ENCODE measurements at regions not wholly inside any gene's neighbourhood (a gene's known extent, or its start where the extent isn't known, plus 50 kb on each side); places are given as distances from the start of the nearest gene placed in this dataset.

- TF ChIP-seq EZH2 (IDR thresholded peaks at IDR 0.05; ENCODE audit: low read length, missing control alignments) = no peak
- TF ChIP-seq, protein P1, sequence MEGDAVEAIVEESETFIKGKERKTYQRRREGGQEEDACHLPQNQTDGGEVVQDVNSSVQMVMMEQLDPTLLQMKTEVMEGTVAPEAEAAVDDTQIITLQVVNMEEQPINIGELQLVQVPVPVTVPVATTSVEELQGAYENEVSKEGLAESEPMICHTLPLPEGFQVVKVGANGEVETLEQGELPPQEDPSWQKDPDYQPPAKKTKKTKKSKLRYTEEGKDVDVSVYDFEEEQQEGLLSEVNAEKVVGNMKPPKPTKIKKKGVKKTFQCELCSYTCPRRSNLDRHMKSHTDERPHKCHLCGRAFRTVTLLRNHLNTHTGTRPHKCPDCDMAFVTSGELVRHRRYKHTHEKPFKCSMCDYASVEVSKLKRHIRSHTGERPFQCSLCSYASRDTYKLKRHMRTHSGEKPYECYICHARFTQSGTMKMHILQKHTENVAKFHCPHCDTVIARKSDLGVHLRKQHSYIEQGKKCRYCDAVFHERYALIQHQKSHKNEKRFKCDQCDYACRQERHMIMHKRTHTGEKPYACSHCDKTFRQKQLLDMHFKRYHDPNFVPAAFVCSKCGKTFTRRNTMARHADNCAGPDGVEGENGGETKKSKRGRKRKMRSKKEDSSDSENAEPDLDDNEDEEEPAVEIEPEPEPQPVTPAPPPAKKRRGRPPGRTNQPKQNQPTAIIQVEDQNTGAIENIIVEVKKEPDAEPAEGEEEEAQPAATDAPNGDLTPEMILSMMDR (conservative IDR thresholded peaks at IDR 0.05 in 1 of 2, IDR thresholded peaks at IDR 0.05 in 1 of 2; ENCODE audit: low read depth in 1 of 2, low read length in 2 of 2) = no peak
- Histone ChIP-seq H3K4me2 (ENCODE audit: extremely low read depth, insufficient read depth, low read length) (no peak overlapping the region), H3K9me3 (ENCODE audit: control insufficient read depth, insufficient read depth, low read depth, low read length) (no peaks in the 10 kb centered on the region), H3K4me1 (ENCODE audit: control insufficient read depth, extremely low read depth, insufficient read depth, low read length) (no peaks in the 10 kb centered on the region), H3K9ac (ENCODE audit: insufficient read depth, low read length) (no peak overlapping the region), H3K36me3 (ENCODE audit: control insufficient read depth, insufficient read depth, low read length) (no peaks in the 10 kb centered on the region), H4K20me1 (ENCODE audit: control insufficient read depth, extremely low read depth, insufficient read depth, low read length) (no peaks in the 10 kb centered on the region), H3K79me2 (ENCODE audit: control insufficient read depth, insufficient read depth, low read length) (no peaks in the 10 kb centered on the region), H3K27ac (ENCODE audit: insufficient read depth, low read length) (no peak overlapping the region), H3K4me3 (replicated peaks in 1 of 4; ENCODE audit: control extremely low read depth in 1 of 4, insufficient read depth in 1 of 4, low read depth in 3 of 4, low read length in 4 of 4) (no peak overlapping the region), H3K27me3 (ENCODE audit: control insufficient read depth, insufficient read depth, low read length) (no peaks in the 10 kb centered on the region), H2AFZ (ENCODE audit: low read length) (no peak overlapping the region)
- DNase-seq (ENCODE audit: low read depth in 2 of 2) = peak in 1 of 2 donors; percentile 56
Measured at GRCh38 chr9:761176-761792, 80.2 kb upstream of the DMRT1 start.

- Histone ChIP-seq H3K4me1 (ENCODE audit: control insufficient read depth, extremely low read depth, insufficient read depth, low read length) (no peaks in the 10 kb centered on the region), H3K27ac (ENCODE audit: insufficient read depth, low read length) (no peak overlapping the region), H3K27me3 (ENCODE audit: control insufficient read depth, insufficient read depth, low read length) (peaks cover 6% of the 10 kb centered on the region), H3K4me2 (ENCODE audit: extremely low read depth, insufficient read depth, low read length) (no peak overlapping the region), H3K4me3 (replicated peaks in 1 of 4; ENCODE audit: control extremely low read depth in 1 of 4, insufficient read depth in 1 of 4, low read depth in 3 of 4, low read length in 4 of 4) (no peak overlapping the region), H4K20me1 (ENCODE audit: control insufficient read depth, extremely low read depth, insufficient read depth, low read length) (no peaks in the 10 kb centered on the region), H3K9ac (ENCODE audit: insufficient read depth, low read length) (no peak overlapping the region), H3K9me3 (ENCODE audit: control insufficient read depth, insufficient read depth, low read depth, low read length) (no peaks in the 10 kb centered on the region), H3K79me2 (ENCODE audit: control insufficient read depth, insufficient read depth, low read length) (no peaks in the 10 kb centered on the region), H2AFZ (ENCODE audit: low read length) (no peak overlapping the region), H3K36me3 (ENCODE audit: control insufficient read depth, insufficient read depth, low read length) (no peaks in the 10 kb centered on the region)
- no peak for DNase-seq (ENCODE audit: low read depth in 2 of 2)
- TF ChIP-seq EZH2 (IDR thresholded peaks at IDR 0.05; ENCODE audit: low read length, missing control alignments) = no peak
Measured at GRCh38 chr9:761793-762560, 79.5 kb upstream of the DMRT1 start.

DNA sequence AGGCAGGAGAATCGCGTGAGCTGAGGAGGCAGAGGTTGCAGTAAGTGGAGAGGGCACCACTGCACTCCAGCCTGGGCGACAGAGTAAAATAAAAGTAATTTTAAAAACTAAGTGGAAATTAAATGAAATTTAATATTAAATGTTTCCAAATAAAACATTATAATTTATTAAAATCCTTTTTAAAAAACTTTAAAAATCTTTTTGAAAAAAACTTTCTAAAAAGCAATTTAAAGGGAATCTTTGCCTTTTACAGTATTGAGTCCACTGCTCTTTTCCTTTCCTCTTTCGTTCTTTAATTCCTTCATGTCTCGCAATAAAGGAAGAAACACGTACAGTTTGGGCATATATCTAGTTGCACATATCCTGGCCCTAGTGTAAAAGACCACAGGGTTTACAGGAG, 77.8 kb upstream of the DMRT1 start:
- no peaks in the 10 kb centered on the region for H3K36me3 ChIP-seq (ENCODE audit: control insufficient read depth, insufficient read depth, low read length)
- no peak overlapping the region for H3K4me3 ChIP-seq (replicated peaks in 1 of 4; ENCODE audit: control extremely low read depth in 1 of 4, insufficient read depth in 1 of 4, low read depth in 3 of 4, low read length in 4 of 4)
- peaks cover 6% of the 10 kb centered on the region for H3K27me3 ChIP-seq (ENCODE audit: control insufficient read depth, insufficient read depth, low read length)
- H3K9ac ChIP-seq (ENCODE audit: insufficient read depth, low read length) = no peak overlapping the region
- no peaks in the 10 kb centered on the region for H3K4me1 ChIP-seq (ENCODE audit: control insufficient read depth, extremely low read depth, insufficient read depth, low read length)
- no peaks in the 10 kb centered on the region for H4K20me1 ChIP-seq (ENCODE audit: control insufficient read depth, extremely low read depth, insufficient read depth, low read length)
- no peak overlapping the region for H2AFZ ChIP-seq (ENCODE audit: low read length)
- H3K79me2 ChIP-seq (ENCODE audit: control insufficient read depth, insufficient read depth, low read length) = no peaks in the 10 kb centered on the region
- no peak overlapping the region for H3K4me2 ChIP-seq (ENCODE audit: extremely low read depth, insufficient read depth, low read length)
- H3K27ac ChIP-seq (ENCODE audit: insufficient read depth, low read length) = no peak overlapping the region
- H3K9me3 ChIP-seq (ENCODE audit: control insufficient read depth, insufficient read depth, low read depth, low read length) = no peaks in the 10 kb centered on the region
- TF ChIP-seq EZH2 (IDR thresholded peaks at IDR 0.05; ENCODE audit: low read length, missing control alignments) = no peak
- TF ChIP-seq, protein P1 (conservative IDR thresholded peaks at IDR 0.05 in 1 of 2, IDR thresholded peaks at IDR 0.05 in 1 of 2; ENCODE audit: low read depth in 1 of 2, low read length in 2 of 2) = no peak
- DNase-seq (ENCODE audit: low read depth in 2 of 2) = no peak

Data from fibroblast of lung (primary cell).